A673 (cell line): ENCODE measurements at regions not wholly inside any gene's neighbourhood (a gene's known extent, or its start where the extent isn't known, plus 50 kb on each side); places are given as distances from the start of the nearest gene placed in this dataset.

Experiments used
- BruUV-seq: library from RNA; stranded (reverse); fragments of 400-500 nt; replicated peaks from 2 replicates; lab custom pipeline; 2021; lab: Mats Ljungman, UMichigan
- CTCF ChIA-PET: fragments of 300-600 bp; sonication (Branson Sonifier 250); formaldehyde crosslinking; loops from one replicate; lab custom pipeline; 2022; ENCODE audit warnings: antibody characterized with exemption; lab: Charles Lee
- POLR2A ChIA-PET: fragments of 300-600 bp; sonication (Branson Sonifier 250); formaldehyde crosslinking; loops from one replicate; lab custom pipeline; 2022; ENCODE audit warnings: antibody characterized with exemption; ENCODE audit not compliant: low non-redundant PET; lab: Charles Lee
- DNase-seq: peaks from one replicate; pipeline ENCODE4 v3.0.0-alpha.2; 2015; ENCODE audit warnings: low spot score
- H3K27ac ChIP-seq: fragments of 200-600 bp; sonication (generic); 2 replicates; pipeline ENCODE4 v1.5.1; 2016; ENCODE audit warnings: mixed run types, low read depth, mild to moderate bottlenecking, mixed read lengths, antibody characterized with exemption, low read length; ENCODE audit not compliant: poor library complexity, severe bottlenecking
- H3K27me3 ChIP-seq: fragments of 200-600 bp; sonication (generic); replicated peaks from 2 replicates; pipeline ENCODE4 v1.6.1; 2017; ENCODE audit warnings: mixed run types, low read depth, mild to moderate bottlenecking, mixed read lengths, antibody characterized with exemption, low read length; ENCODE audit not compliant: insufficient read depth, poor library complexity
- H3K36me3 ChIP-seq: fragments of 200-600 bp; sonication (generic); 2 replicates; pipeline ENCODE4 v1.6.1; 2016; ENCODE audit warnings: mixed run types, mild to moderate bottlenecking, mixed read lengths, antibody characterized with exemption, low read length; ENCODE audit not compliant: insufficient read depth, poor library complexity, severe bottlenecking
- H3K4me1 ChIP-seq: fragments of 200-600 bp; sonication (generic); 2 replicates; pipeline ENCODE4 v1.6.1; 2017; ENCODE audit warnings: mixed run types, mild to moderate bottlenecking, mixed read lengths, antibody characterized with exemption, low read length; ENCODE audit not compliant: insufficient read depth, poor library complexity, severe bottlenecking
- H3K4me3 ChIP-seq: fragments of 200-600 bp; sonication (generic); 2 replicates; pipeline ENCODE4 v1.5.1; 2016; ENCODE audit warnings: low read depth, mixed run types, mild to moderate bottlenecking, mixed read lengths, low read length; ENCODE audit not compliant: poor library complexity, severe bottlenecking
- H3K9me3 ChIP-seq: fragments of 200-600 bp; sonication (generic); 2 replicates; pipeline ENCODE4 v1.6.1; 2016; ENCODE audit warnings: mixed run types, low read depth, mild to moderate bottlenecking, mixed read lengths, antibody characterized with exemption, low read length; ENCODE audit not compliant: poor library complexity, severe bottlenecking
- CTCF ChIP-seq: fragments of 300-800, 200-600 bp; sonication (generic); conservative IDR thresholded peaks from 2 replicates; pipeline ENCODE4 v1.5.1; 2017; ENCODE audit warnings: low read depth, mild to moderate bottlenecking, antibody characterized with exemption, low read length, moderate library complexity, mixed read lengths
- EZH2 ChIP-seq: fragments of 200-600 bp; sonication (generic); IDR thresholded peaks from 2 replicates; pipeline ENCODE4 v1.6.1; 2017; ENCODE audit warnings: borderline replicate concordance, low read depth, mild to moderate bottlenecking, mixed read lengths, antibody characterized with exemption, low read length; ENCODE audit not compliant: poor library complexity, severe bottlenecking
- intact Hi-C: fragments of 100-400 bp; cut with micrococcal nuclease; formaldehyde crosslinking; loops from one replicate; pipeline ENCODE4 v1.10.0; 2022; ENCODE audit not compliant: unreplicated experiment

- Histone ChIP-seq H3K27ac (no peak overlapping the region), H3K36me3 (no peaks in the 10 kb centered on the region), H3K4me1 (no peaks in the 10 kb centered on the region), H3K4me3 (no peak overlapping the region), H3K9me3 (no peaks in the 10 kb centered on the region), H3K27me3 (no peaks in the 10 kb centered on the region)
- ChIA-PET CTCF (no interaction called here), POLR2A (interaction anchor here (0.5 to 0.6 kb wide), 2 partner anchors 893 to 1058 kb away, joined by 3 to 7 read pairs; no protein-coding TSS in a partner anchor)
- intact Hi-C loops, result no loop called here
- no peak for TF ChIP-seq EZH2
- no peak for TF ChIP-seq CTCF
- no peak for DNase-seq
- no TSS peak for BruUV-seq
Measured at GRCh38 chr1:194181845-194182244, 995.4 kb upstream of the B3GALT2 start.

- TF ChIP-seq EZH2, result no peak
- no peak for TF ChIP-seq CTCF
- BruUV-seq, result no TSS peak
- POLR2A ChIA-PET, result interaction anchor here (0.6 kb wide), 1 partner anchor 105 kb away, joined by 3 read pairs; no protein-coding TSS in a partner anchor
- DNase-seq, result no peak
- CTCF ChIA-PET, result no interaction called here
- Histone ChIP-seq H3K4me1 (no peaks in the 10 kb centered on the region), H3K36me3 (no peaks in the 10 kb centered on the region), H3K4me3 (no peak overlapping the region), H3K27ac (no peak overlapping the region), H3K9me3 (no peaks in the 10 kb centered on the region), H3K27me3 (no peaks in the 10 kb centered on the region)
- intact Hi-C loops, result no loop called here
Measured at GRCh38 chr1:194176212-194176611, 989.8 kb upstream of the B3GALT2 start.

GRCh38 chr1:194175251-194175650 is 988.8 kb upstream of the B3GALT2 start:
- intact Hi-C loops, result no loop called here
- DNase-seq, result no peak
- ChIA-PET POLR2A (no interaction called here), CTCF (no interaction called here)
- no peaks in the 10 kb centered on the region for H3K9me3 ChIP-seq
- H3K36me3 ChIP-seq, result no peaks in the 10 kb centered on the region
- BruUV-seq, result no TSS peak
- no peak overlapping the region for H3K4me3 ChIP-seq
- H3K27me3 ChIP-seq, result no peaks in the 10 kb centered on the region
- no peak overlapping the region for H3K27ac ChIP-seq
- no peaks in the 10 kb centered on the region for H3K4me1 ChIP-seq
- TF ChIP-seq EZH2 (no peak), CTCF (no peak)
